ENCODE measurements at regions not wholly inside any gene's neighbourhood (a gene's known extent, or its start where the extent isn't known, plus 50 kb on each side); places are given as distances from the start of the nearest gene placed in this dataset.

DNA sequence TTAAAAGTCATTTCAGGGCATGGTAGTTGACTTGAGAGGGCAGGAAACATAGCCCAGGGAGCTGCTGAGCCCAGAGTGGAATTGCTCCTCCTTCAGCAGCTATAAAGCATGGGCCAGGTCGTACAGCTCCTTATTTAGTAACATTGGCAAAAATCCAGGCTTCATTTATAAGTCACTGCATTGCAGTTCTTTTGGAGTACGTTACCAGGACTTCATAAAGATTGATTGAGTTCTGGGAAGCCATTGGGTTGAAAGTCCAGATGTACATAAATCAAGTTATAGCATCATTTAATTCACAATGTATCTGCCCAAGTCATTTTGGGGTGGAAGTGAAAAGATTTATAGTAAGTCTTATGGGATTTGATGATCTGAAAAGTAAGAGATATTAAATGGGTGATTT, 53.0 kb upstream of the ANKEF1 start:
- DNase-seq (ENCODE audit: low spot score), result no peak

DNA sequence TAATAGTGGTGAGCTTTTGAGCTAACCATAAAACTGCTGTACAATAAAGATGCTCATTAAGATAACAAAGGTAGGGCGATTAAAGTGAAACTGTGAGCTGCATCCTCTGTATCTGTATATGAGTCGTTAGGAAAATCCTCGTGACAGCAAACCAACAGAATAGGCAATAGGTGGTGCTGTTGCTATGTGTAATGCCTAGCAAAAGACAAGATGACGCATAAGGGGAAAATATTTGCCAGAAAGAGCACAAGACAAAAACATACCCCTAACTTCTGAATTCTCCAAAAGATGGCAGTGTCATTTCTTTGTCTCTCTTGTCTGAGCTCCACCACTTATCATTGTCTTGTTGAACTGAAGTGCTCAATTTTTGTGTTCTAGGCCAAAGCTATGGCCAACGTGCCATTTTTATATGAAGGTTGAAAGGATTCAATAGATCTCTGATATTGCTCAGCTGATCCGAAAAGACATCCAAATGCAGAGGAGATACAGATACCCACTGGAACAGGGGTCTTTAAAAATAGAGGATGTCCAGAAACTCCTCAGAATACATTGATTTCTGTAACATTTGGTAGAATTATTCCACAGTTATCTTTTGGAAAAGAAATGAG, 56.3 kb upstream of the ANKEF1 start:
- DNase-seq (ENCODE audit: low spot score), result peak; percentile 72

DNA sequence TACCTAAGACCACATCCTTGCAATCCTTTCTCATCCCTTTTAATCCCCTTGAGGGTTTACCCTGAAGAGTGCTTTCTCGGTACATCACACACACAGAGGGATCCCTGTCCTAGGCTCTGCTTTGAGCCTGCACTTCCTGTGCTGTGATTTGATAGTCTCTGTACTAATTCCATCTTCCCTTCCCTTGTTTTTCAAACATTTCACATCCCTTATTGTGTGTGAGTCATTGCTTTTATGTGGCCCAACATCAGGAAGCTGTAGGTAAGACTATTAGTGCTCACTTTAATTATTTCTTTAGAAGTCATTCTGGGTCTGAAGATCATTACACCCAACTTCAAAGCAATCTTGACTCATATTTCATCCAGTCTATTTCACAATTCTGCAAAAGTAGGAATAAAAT, 57.2 kb upstream of the ANKEF1 start:
- no peak for DNase-seq (ENCODE audit: low spot score)

DNA sequence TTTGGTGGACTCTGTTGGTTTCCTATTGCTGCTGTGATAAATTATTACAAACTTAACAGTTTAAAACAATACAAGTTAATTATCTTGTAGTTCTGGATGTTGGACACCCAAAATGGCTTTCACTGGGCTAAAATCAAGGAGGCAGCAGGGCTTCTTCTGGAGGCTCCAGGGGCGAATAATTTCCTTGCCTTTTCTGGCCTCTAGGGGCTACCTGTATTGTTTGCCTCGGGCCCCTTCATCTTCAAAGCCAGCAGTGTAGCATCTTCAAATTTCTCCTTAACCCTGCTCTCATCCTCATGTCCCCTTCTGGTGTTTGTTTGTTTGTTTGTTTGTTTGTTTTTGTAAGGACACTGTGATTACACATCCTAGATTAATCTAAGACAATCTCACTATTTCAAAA, 60.5 kb upstream of the ANKEF1 start:
- DNase-seq (ENCODE audit: low spot score), result no peak

DNA sequence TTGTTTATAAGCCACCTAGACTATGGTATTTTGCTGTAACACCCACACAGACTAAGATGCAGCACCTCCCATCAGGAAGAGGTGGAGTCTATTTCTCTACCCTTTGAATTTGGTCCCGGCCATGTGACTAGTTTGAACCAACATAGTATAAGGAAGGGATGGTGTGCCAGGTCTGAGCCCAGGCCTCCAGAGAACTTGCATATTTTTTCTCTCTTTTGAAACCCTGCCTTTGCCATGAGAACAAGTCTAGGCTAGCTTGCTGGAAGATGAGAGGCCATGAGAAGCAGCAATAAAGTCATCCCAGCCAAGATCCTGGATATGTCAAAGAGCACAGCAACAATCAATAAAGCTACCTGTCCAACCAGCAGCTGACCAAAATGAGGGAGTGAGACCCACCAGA, 63.0 kb upstream of the ANKEF1 start:
- DNase-seq (ENCODE audit: low spot score), result no peak

DNA sequence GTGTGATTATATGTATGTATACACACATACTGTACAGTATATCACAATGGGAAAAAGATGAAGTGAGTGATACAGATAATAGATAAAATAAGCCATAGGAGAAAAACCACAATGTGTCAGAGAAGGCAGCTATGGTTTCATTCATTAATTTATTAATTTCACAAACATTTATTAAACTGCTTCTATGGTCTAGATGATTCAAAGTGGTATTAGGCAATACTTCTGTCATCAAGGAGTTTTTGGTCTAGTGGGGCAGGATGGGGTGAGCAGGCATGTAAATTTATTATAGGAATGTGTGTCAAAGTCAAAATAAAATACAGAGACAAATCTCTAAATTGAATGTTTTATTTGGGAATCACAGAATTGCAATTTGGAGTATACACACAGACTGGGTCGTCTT, 65.2 kb upstream of the ANKEF1 start:
- DNase-seq (ENCODE audit: low spot score), result no peak

DNA sequence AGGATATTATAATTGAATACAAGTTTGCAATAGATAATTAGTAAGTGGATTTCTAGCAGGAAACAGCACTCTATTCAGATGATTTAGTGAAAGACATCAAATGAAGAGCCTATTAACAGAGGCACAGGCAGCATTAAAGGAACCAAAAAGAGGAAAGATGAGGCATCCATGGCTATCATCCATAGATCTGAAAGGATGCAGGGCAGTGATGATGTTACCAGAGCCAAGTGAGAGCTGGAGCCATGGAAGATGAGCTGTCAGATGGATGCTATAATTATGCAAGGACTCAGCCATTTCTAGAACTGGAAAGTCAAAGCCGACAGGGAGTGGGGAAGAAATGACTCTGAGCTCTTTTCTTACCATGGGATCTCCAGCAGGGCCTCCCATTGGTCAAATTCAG, 66.8 kb upstream of the ANKEF1 start:
- no peak for DNase-seq (ENCODE audit: low spot score)

DNA sequence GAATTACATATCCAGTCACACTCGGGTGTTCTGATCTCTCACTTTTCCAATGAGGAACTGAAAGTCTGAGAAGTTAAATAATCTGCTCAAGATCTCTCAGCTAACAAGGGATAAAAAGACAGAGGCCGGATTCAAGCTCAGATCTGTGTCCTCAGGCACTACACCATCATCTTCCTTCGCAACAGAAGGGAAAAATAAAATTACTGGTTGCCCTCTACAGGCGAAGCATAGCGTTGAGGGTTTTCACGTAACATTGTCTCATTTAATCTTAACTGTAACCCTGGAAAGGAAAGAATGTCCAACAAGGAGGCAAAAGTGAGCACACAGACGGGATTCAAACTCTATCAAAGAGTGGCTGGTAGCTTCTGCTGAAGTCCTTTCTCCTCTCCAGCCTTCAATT, 67.8 kb upstream of the ANKEF1 start:
- peak; percentile 7 for DNase-seq (ENCODE audit: low spot score)

DNA sequence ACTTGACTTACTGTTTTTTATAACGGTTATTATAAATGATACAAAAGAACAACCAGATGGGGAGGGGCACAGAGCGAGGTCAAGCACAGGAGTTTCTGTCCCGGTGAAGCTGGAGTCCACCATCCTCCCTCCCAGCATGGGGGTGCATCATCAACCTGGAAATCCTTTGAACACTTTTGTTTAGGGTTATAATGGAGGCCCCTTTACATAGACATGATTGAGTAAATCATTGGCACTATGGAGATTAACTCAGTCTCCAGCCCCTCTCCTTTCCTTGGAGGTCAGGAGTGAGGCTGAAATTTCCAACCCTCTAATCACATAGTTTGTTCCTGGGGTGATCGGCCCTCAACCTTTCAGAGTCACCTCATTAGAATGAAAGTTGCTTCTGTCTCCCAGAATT, 71.8 kb upstream of the ANKEF1 start:
- DNase-seq (ENCODE audit: low spot score), result no peak

DNA sequence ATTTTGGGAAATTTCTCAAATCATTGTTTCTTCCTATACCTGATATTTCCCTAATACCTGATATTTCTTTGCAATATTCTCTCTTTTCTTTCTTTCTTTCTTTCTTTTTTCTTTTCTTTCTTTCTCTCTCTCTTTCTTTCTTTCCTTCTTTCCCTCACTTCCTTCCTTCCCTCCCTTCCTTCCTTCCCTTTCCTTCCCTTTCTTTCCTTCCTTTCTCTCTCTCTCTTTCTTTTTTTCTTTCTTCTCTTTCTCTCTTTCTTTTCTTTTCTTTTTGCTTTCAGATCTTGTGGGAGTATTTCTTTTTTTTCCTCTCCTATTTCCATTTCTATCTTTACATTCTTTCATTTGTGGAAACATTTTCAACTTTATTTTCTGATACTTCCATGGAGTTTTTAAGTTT, 76.1 kb upstream of the ANKEF1 start:
- no peak for DNase-seq (ENCODE audit: low spot score)

DNA sequence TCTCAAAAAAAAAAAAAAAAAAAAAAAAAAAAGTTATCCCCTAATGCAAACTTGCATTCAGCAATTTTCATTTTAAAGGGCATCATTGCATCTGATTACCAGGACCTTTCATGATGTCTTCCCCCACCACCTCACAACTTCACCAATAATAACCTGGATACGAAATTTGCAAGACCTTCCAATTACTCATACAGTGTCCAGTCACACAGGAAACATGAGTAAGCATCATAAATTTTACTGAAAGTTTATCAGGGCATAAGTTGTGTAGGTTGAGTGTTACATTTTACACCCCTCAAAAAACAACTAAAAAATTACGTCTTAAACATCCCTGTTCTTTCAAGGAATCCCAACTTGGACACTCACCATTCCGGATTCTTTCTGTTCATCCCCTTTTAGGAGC, 79.1 kb upstream of the ANKEF1 start:
- no peak for DNase-seq (ENCODE audit: low spot score)

DNA sequence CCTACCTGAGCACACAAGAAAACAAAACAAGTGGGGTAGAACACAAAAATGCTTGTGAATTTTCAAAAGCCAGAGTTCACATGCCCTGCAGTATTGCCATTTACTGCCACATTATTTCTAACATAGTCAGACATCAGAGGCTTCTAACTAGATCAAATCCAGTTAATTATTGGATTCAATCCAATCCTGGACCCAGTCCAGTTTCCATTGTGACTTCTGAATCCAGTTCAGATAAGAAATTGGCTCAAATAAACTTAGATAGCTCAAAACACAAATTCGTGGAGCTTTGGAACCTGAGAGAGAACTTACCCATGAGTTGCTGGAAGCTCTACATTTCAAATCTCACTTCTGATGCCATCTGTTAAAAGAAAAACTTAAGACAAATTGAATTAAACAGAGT, 85.2 kb upstream of the ANKEF1 start:
- no peak for DNase-seq (ENCODE audit: low spot score)

DNA sequence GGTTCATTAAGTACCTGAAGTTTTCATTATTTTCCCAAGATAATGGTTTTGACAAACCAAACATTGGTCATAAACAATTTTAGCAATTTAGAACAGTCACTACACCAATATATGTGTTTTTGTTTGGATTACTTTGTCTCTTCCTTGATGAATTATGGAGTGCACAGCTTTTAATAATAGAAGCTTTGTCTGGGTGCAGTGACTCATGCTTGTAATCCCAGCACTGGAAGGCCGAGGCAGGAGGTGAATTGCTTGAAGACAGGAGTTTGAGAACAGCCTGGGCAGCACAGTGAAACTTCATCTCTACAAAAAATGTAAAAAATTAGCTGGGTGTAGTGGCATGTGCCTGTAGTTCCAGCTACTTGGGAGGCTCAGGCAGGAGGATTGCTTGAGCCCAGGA, 89.4 kb upstream of the ANKEF1 start:
- no peak for DNase-seq (ENCODE audit: low spot score)

DNA sequence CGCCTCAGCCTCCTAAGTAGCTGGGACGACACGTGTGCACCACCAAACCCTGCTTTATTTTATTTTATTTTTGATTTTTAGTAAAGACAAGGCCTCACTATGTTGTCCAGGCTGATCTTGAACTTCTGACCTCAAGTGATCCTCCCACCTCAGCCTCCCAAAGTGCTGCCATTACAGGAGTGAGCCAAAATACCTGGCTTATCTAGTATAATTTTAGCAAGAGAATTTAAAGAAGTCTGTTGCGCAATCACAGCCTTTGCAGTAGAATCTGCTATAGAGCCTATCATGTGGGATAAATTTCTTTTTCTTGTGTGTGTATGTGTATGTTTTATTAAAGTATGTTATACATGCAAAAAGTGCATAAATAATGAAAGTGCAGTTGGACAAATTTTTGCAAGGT, 92.1 kb upstream of the ANKEF1 start:
- DNase-seq (ENCODE audit: low spot score), result no peak

DNA sequence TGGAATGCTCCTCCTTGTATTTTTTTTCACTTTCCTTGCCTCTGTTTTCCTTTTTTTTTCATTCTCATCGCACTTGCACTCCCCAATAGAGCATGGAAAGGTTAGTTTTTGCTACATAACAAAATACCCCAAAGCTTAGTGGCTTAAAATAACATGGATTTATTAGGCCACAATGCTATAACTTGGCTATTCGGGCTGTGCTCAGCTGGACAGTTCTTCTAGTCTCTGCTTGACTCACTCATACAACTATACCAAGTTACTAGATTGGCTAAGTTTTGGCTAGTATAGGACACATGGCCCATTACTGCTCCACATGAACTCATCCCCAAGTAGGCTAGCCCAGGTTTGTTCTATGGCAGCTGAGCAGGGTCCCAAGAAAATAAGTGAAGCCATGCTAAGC, 94.5 kb upstream of the ANKEF1 start:
- no peak for DNase-seq (ENCODE audit: low spot score)

DNA sequence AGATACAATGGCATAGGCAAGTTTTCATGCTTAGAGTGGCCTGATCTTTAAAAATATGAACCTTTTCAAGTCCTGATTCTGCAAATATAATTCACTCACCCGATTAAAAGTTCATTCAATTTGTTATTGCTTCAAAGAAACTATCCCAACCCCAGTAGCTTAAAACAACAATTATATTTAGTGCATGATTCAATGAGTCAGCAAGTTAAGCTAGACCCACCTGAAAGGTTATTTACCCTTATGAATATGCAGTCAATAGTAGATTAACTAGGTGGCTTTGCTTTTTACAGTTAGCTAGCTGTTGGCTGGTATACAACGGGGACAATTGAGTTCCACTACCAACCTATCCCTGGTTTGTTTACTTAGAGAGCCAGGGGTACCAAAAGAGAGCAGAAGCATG, 95.6 kb upstream of the ANKEF1 start:
- no peak for DNase-seq (ENCODE audit: low spot score)

DNA sequence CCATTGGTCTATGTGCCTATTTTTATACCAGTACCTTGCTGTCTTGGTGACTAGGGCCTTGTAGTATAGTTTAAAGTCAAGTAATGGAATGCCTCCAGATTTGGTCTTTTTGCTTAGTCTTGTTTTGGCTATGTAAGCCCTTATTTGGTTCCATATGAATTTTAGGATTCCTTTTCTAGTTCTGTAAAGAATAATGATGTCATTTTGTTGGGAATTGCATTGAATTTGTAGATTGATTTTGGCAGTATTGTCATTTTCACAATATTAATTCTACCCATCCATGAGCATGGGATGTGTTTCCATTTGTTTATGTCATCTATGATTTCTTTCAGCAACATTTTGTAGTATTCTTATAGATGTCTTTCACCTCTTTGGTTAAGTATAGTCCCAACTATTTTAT, 96.4 kb upstream of the PAK5 start:
- no peak for DNase-seq (ENCODE audit: low spot score)

DNA sequence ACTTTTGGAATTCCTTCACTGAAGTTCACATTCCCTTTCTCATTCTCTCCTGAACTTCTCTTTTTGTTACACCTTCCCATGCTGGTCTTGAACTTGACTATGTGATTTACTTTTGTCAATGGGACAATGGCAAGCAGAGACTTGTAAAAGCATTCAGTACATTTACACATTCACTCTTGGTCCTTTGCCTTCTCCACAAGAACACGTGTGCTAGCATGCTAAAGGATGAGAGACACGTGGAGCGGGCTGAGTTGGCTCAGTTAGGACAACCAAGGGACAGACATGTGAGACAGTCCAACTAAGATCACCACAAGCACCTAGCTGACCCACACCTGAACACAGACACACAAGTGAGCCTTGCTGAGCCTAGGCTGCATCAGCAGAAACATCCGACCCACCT, 91.3 kb upstream of the PAK5 start:
- DNase-seq (ENCODE audit: low spot score), result no peak

DNA sequence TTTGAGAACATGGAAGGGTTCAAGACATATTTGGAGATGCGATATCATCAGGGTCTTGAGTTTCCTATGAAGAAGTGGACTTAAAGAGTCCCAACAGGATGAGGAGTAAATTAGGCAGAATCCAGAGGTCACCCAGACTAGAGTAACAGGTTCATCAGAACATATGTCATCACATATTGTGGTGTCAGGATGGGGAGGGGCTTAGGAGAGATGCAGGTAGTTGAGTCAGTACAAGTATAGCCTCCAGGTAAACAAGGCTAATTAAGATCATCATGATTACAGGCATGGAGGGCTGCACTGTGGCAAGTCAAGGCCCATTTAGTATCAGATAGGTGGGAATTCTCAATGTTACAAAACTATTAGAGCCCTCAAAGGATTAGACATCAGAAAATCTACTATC, 90.1 kb upstream of the PAK5 start:
- no peak for DNase-seq (ENCODE audit: low spot score)

DNA sequence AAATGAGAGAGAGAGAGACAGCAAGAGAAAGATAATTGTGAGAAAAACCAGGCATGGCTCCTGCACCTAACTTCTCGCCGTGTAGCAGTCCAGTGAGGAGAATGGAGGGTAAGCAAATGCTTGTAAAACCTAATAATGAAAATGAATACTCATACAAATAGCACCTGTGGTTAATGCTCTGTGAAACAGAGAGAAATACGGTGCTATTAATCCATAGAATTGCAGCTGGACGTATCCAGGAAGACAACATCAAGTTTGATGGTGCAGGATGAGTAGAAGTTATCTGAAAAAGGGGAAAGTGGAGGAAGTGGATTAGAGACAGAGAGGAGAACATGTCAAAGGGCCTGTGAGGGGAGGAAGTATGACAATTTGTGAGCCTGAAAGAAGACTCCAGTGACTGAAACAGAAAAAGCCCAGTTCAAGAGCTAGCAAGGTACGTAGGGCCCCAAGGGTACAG, 89.4 kb upstream of the PAK5 start:
- no peak for DNase-seq (ENCODE audit: low spot score)

DNA sequence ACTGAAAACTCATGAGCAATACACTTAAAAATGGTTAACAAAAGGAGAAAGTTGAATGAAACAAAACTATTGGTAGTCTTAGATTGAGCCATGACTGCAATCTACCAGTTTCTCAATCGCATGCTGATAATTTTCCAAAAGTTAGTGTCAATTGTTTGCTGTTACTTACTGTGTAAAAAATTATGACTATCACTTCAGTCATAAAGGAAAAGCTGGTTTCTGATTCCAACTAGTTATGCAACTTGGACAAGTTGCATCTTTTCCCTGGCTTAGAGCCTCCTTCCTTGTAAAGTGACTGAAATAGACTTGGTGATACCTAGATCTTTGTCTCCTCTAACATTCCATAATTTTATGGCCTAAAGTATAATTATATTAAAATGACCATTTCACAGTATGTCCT, 88.3 kb upstream of the PAK5 start:
- DNase-seq (ENCODE audit: low spot score), result no peak

DNA sequence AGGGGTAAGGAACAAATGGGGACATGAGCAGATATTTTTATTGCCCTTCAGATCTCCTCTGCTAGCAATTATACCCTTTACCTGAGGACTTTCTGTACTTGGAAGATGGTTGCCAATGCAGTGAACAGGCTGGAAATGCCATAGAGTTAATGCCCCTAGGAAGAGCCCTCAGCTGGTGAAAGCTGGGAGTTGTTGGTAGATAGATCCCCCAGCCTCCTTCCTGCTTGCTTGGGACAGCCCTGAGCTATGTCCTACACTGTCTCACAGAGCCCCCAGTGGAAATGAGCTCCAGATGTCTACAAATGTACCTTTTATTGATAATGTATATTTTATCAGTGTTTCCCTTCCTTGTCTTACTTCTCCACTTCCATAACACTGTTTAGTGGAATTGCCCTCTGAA, 87.6 kb upstream of the PAK5 start:
- DNase-seq (ENCODE audit: low spot score), result no peak

DNA sequence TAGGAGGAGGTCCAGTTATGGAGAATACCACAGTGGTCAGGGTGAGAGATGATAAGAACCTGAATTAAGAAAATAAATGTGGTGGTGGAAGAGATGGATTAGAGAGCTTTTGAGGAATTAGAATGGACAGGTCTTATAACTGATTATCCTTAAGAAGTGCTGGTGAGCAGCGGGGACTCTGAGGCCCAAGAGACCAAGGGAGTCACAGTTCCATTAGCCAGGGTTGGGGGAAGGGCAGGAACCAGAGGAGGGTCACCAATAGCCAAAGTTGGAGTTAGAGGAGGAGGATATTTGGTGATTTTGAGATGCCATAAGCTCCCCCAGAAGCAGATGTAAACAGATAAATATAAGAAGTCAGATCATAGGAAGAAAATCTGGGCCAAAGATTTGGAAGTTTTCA, 87.1 kb upstream of the PAK5 start:
- no peak for DNase-seq (ENCODE audit: low spot score)

DNA sequence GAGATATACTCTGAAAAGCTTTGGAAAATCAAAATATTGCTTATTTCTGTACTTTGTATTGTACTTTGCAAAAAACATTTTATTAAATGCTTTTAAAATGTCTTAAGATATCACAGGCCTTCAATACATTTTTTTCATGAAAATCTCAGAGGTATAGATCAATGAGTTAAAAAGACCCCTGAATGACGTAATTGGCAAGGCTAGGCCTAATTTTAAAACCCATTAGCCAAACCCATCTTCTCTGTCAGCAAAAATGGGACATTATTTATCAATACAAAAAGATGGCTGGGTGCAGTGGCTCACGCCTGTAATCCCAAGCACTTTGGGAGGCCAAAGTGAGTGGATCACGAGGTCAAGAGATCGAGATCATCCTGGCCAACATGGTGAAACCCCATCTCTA, 84.8 kb upstream of the PAK5 start:
- DNase-seq (ENCODE audit: low spot score), result no peak

DNA sequence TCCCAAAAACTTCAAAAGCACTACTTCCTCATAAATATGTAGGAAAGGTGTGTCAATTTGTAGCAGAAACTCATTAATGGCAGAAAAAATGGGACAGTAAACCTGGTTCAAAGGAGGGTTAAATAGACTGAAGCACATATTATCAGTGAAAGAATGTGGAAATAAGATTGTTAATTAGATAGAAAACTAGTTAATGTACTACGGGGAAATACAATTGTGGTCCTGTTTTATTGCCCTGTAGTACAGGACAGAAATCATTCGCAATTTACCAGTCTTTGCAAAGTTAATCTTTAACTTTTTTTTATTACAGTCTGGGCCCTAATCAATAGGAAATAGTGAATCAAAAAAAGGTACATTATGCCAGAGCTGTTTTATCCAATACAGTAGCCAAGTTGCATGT, 82.0 kb upstream of the PAK5 start:
- no peak for DNase-seq (ENCODE audit: low spot score)
